ENCODE measurements at regions not wholly inside any gene's neighbourhood (a gene's known extent, or its start where the extent isn't known, plus 50 kb on each side); places are given as distances from the start of the nearest gene placed in this dataset.

DNA sequence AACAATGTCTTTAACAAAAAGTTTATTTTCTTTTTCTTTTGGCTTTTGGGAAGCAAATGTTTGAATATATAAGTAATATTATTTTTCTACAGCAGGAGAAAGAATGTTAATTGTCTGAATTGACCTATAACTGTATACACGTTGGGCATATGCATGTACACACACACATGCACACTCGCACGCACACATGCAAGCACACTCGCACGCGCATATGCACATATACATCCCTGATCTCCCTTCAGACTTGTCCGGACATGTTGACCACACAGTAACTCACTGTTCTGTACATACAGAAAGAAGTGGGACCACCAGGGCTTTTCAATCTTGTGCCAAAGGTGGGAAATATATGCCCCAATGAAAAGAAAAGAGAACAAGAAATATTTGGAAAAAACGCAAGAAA, 245.1 kb upstream of the APCDD1 start:
- Histone ChIP-seq H3K4me1 (no peaks in the 10 kb centered on the region), H3K4me3 (no peak overlapping the region), H3K27ac (no peak overlapping the region), H3K27me3 (no peaks in the 10 kb centered on the region), H3K36me3 (no peaks in the 10 kb centered on the region), H3K9me3 (no peaks in the 10 kb centered on the region)
- DNase-seq (ENCODE audit: low spot score in 2 of 2), result no peak
- no peak for TF ChIP-seq CTCF (IDR thresholded peaks at IDR 0.05)
- intact Hi-C loops (cut with DNase I), result no loop called here

DNA sequence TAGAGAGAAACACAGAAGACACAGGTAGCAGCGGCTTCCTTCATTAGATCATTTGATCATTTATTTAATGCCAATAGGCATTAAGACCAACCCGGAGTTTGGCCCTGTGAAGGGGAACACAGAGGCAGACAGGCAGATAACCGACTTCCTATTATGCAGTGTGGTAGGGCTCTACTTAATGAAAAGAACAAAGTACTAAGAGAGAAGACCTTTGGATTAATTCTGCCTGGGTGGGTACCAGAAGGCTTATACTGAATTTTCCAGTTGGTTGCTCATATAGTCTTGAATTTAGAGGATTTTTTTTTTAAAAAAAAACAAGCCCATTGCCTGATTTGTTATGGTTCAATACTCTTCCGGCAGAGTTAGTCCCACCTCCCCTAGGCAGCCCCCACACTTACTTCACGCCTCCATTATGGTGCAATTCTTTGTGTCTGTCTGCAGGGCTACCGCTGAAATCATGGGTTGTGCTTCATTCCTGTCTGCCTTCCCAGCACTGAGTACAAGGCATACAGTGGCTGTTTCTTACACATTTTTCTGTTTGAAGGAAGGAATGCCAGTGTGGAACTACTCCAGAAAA, 244.3 kb upstream of the APCDD1 start:
- H3K9me3 ChIP-seq, result no peaks in the 10 kb centered on the region

GRCh38 chr18:10213526-10213925, 240.9 kb upstream of the APCDD1 start:
- Histone ChIP-seq H3K36me3 (no peaks in the 10 kb centered on the region), H3K4me1 (no peaks in the 10 kb centered on the region), H3K27ac (no peak overlapping the region), H3K27me3 (no peaks in the 10 kb centered on the region), H3K9me3 (no peaks in the 10 kb centered on the region), H3K4me3 (no peak overlapping the region)
- intact Hi-C loops (cut with DNase I), result no loop called here
- DNase-seq (ENCODE audit: low spot score in 2 of 2), result no peak
- TF ChIP-seq CTCF (IDR thresholded peaks at IDR 0.05), result no peak

More for the DNA sequence above, 244.3 kb upstream of the APCDD1 start:
- H3K4me1 ChIP-seq, result no peaks in the 10 kb centered on the region
- H3K27ac ChIP-seq, result no peak overlapping the region
- TF ChIP-seq CTCF (IDR thresholded peaks at IDR 0.05), result no peak
- no peak for DNase-seq (ENCODE audit: low spot score in 2 of 2)
- no peaks in the 10 kb centered on the region for H3K36me3 ChIP-seq
- intact Hi-C loops (cut with DNase I), result no loop called here
- no peak overlapping the region for H3K4me3 ChIP-seq
- no peaks in the 10 kb centered on the region for H3K27me3 ChIP-seq

- no peak overlapping the region for H3K4me3 ChIP-seq
- no peaks in the 10 kb centered on the region for H3K36me3 ChIP-seq
- no peaks in the 10 kb centered on the region for H3K27me3 ChIP-seq
- H3K4me1 ChIP-seq, result no peaks in the 10 kb centered on the region
- peaks cover 0 to 4% of the 10 kb centered on the region in 2 donors for H3K9me3 ChIP-seq
- no peak for TF ChIP-seq CTCF (IDR thresholded peaks at IDR 0.05)
- intact Hi-C loops (cut with DNase I), result no loop called here
- DNase-seq (ENCODE audit: low spot score in 2 of 2), result no peak
- no peak overlapping the region for H3K27ac ChIP-seq
Measured at GRCh38 chr18:10215446-10215845, 239.0 kb upstream of the APCDD1 start.

- Histone ChIP-seq H3K36me3 (no peaks in the 10 kb centered on the region), H3K9me3 (peaks cover 0 to 4% of the 10 kb centered on the region in 2 donors), H3K4me1 (no peaks in the 10 kb centered on the region), H3K27me3 (no peaks in the 10 kb centered on the region), H3K27ac (no peak overlapping the region), H3K4me3 (no peak overlapping the region)
- intact Hi-C loops (cut with DNase I), result no loop called here
- no peak for DNase-seq (ENCODE audit: low spot score in 2 of 2)
- TF ChIP-seq CTCF (IDR thresholded peaks at IDR 0.05), result no peak
Measured at GRCh38 chr18:10216791-10217190, 237.6 kb upstream of the APCDD1 start.

- DNase-seq (ENCODE audit: low spot score in 2 of 2), result no peak
- intact Hi-C loops (cut with DNase I), result no loop called here
- H3K27me3 ChIP-seq, result no peaks in the 10 kb centered on the region
- no peaks in the 10 kb centered on the region for H3K4me1 ChIP-seq
- no peaks in the 10 kb centered on the region for H3K36me3 ChIP-seq
- no peak overlapping the region for H3K4me3 ChIP-seq
- no peak overlapping the region for H3K27ac ChIP-seq
- H3K9me3 ChIP-seq, result peaks cover 0 to 4% of the 10 kb centered on the region in 2 donors
- no peak for TF ChIP-seq CTCF (IDR thresholded peaks at IDR 0.05)
Measured at GRCh38 chr18:10217211-10217610, 237.2 kb upstream of the APCDD1 start.
